Suprapubic skin (tissue), 4 donors: ENCODE measurements at regions not wholly inside any gene's neighbourhood (a gene's known extent, or its start where the extent isn't known, plus 50 kb on each side); places are given as distances from the start of the nearest gene placed in this dataset.

Source experiments
- DNase-seq, 2 donors: peaks; one replicate each; pipeline ENCODE4 v3.0.0-alpha.2; 2019; ENCODE audit warnings: low spot score in 2 of 2
- H3K27ac ChIP-seq: fragments of 200-600 bp; sonication (generic); one replicate; pipeline ENCODE4 v1.5.1; 2019
- H3K27me3 ChIP-seq: fragments of 200-600 bp; sonication (generic); one replicate; pipeline ENCODE4 v1.5.1; 2019
- H3K36me3 ChIP-seq: fragments of 200-600 bp; sonication (generic); one replicate; pipeline ENCODE4 v1.5.1; 2019
- H3K4me1 ChIP-seq: fragments of 200-600 bp; sonication (generic); one replicate; pipeline ENCODE4 v1.5.1; 2019
- H3K4me3 ChIP-seq: fragments of 200-600 bp; sonication (generic); one replicate; pipeline ENCODE4 v1.5.1; 2019; ENCODE audit warnings: mild to moderate bottlenecking
- H3K9me3 ChIP-seq: fragments of 200-600 bp; sonication (generic); one replicate; pipeline ENCODE4 v1.5.1; 2019
- EP300 ChIP-seq: sonication (generic); formaldehyde crosslinking; IDR thresholded peaks from one replicate; pipeline ENCODE4 v1.6.1; 2017; ENCODE audit warnings: antibody characterized with exemption
- POLR2A ChIP-seq, 2 donors: fragments of 450-650 bp; IDR thresholded peaks; one replicate each; pipeline ENCODE4 v1.6.1; 2017; ENCODE audit warnings: antibody characterized with exemption in 2 of 2, mild to moderate bottlenecking in 2 of 2, moderate library complexity in 2 of 2
- POLR2AphosphoS5 ChIP-seq, 3 donors: sonication (generic); formaldehyde crosslinking; IDR thresholded peaks; one replicate each; pipeline ENCODE4 v1.6.1; 2017; ENCODE audit warnings: antibody characterized with exemption in 3 of 3
- WGBS: methylation state at CpG from one replicate; pipeline ENCODE4 v1.1.5; 2018; 5-methylcytosine and 5-hydroxymethylcytosine counted together
- TF ChIP-seq, protein P1 (sequence below), 2 donors: fragments of 200-600 bp in 1 of 2; fragments of 450-650 bp in 1 of 2; sonication (generic) in 1 of 2; IDR thresholded peaks; one replicate each; pipeline ENCODE4 v1.5.1; 2016 to 2019; ENCODE audit warnings: antibody characterized with exemption in 2 of 2, mild to moderate bottlenecking in 1 of 2, moderate library complexity in 1 of 2

DNA sequence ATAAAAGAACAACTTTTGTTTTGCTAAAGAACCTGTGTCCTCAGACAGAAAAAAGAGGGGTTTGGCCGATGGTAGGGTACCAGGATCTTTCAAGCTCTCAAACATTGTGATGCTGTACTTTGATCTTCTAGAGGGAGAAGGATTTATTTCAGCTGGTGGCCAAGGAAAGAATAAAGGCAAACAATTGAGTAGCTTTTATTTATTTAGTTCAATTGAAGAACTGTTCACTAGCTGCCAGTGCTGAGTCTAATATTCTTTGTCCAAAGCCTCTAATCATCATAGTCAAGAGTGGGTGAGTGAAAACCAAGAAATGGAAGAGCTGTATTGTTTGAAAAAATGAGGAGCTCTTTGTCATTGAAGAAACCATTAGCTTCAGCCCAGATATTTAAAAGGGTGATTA lies 138.4 kb downstream of the FAT3 start:
- no peaks in the 10 kb centered on the region for H3K36me3 ChIP-seq
- 79% methylated on average over 1 of the region's 1 CpG for WGBS
- H3K27me3 ChIP-seq, result no peaks in the 10 kb centered on the region
- no peaks in the 10 kb centered on the region for H3K4me1 ChIP-seq
- no peak overlapping the region for H3K27ac ChIP-seq
- DNase-seq, result no peak
- no peaks in the 10 kb centered on the region for H3K9me3 ChIP-seq
- TF ChIP-seq POLR2AphosphoS5 (IDR thresholded peaks at IDR 0.05) (no peak), POLR2A (IDR thresholded peaks at IDR 0.05) (no peak), EP300 (no peak)
- TF ChIP-seq, protein P1, sequence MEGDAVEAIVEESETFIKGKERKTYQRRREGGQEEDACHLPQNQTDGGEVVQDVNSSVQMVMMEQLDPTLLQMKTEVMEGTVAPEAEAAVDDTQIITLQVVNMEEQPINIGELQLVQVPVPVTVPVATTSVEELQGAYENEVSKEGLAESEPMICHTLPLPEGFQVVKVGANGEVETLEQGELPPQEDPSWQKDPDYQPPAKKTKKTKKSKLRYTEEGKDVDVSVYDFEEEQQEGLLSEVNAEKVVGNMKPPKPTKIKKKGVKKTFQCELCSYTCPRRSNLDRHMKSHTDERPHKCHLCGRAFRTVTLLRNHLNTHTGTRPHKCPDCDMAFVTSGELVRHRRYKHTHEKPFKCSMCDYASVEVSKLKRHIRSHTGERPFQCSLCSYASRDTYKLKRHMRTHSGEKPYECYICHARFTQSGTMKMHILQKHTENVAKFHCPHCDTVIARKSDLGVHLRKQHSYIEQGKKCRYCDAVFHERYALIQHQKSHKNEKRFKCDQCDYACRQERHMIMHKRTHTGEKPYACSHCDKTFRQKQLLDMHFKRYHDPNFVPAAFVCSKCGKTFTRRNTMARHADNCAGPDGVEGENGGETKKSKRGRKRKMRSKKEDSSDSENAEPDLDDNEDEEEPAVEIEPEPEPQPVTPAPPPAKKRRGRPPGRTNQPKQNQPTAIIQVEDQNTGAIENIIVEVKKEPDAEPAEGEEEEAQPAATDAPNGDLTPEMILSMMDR (IDR thresholded peaks at IDR 0.05), result no peak
- no peak overlapping the region for H3K4me3 ChIP-seq

DNA sequence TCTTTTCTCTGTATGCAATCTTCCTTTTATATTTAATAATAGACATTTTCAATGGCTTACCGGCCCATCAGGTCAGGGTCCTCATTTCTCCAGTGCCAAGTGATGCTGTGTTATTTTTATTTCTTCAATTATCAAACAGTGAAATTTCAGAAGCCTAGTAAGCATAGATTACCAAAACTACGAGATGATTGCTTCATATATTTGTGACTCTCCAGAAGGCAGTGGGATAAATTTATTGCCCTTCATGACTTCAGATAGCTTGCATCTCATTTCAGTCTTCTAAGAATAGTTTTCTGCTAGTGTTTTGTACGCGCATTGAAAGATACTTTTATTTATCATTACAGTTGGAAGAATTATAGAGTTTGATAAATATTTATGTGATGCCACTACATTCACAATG lies 139.6 kb downstream of the FAT3 start:
- Histone ChIP-seq H3K4me1 (no peaks in the 10 kb centered on the region), H3K27ac (no peak overlapping the region), H3K36me3 (no peaks in the 10 kb centered on the region), H3K4me3 (no peak overlapping the region), H3K9me3 (no peaks in the 10 kb centered on the region), H3K27me3 (no peaks in the 10 kb centered on the region)
- TF ChIP-seq, protein P1 (IDR thresholded peaks at IDR 0.05), result no peak
- TF ChIP-seq EP300 (no peak), POLR2AphosphoS5 (IDR thresholded peaks at IDR 0.05) (no peak), POLR2A (IDR thresholded peaks at IDR 0.05) (no peak)
- 81% methylated on average over 4 of the region's 4 CpGs for WGBS
- no peak for DNase-seq

DNA sequence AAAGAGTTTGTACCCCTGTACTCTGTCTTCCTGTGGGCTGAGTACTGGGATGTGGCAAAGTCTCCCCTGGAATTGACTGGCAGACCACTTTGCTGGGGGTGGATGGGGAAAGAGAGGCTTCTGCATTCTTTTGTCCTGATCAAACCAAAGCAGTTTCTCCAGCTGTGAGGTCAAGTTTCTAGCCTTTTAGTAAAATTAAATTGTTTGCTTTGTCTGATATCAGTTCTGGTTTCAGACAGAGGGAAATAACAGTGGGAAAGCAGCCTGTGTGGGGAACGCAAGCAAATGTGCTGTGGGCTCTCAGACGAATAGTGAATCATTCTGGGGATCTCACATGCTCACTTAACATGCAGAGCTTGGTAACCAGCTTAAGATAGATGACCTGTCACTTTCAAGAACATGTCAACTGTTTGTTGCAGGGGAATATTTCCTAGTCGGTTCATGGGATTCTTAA lies 151.6 kb downstream of the FAT3 start:
- Histone ChIP-seq H3K27ac (no peak overlapping the region), H3K36me3 (no peaks in the 10 kb centered on the region), H3K4me1 (no peaks in the 10 kb centered on the region), H3K27me3 (no peaks in the 10 kb centered on the region), H3K9me3 (no peaks in the 10 kb centered on the region), H3K4me3 (no peak overlapping the region)
- WGBS, result 66% methylated on average over 3 of the region's 3 CpGs
- DNase-seq, result no peak
- TF ChIP-seq POLR2A (IDR thresholded peaks at IDR 0.05) (no peak), EP300 (no peak), POLR2AphosphoS5 (IDR thresholded peaks at IDR 0.05) (no peak)
- TF ChIP-seq, protein P1 (IDR thresholded peaks at IDR 0.05), result no peak

DNA sequence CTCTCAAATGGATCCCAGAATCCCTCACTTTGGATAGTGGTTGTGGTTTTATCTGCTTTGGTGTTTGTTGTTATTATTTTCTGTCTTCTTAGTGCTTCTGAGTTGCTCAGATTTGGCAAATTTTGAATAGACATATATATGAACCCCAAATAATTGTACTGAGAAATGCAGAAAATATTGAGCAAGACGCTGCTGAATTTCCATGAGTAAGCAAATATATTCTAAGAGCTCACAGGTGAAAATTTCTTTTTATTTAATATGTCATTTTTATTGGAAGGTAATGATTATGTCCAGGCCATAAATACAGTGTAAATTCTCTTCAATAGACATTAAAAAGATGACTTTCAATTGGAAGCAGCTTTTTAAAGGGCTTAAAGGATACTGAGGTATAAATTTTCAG lies 152.1 kb downstream of the FAT3 start:
- DNase-seq, result no peak
- H3K27ac ChIP-seq, result no peak overlapping the region
- H3K36me3 ChIP-seq, result no peaks in the 10 kb centered on the region
- no peaks in the 10 kb centered on the region for H3K27me3 ChIP-seq
- TF ChIP-seq, protein P1 (IDR thresholded peaks at IDR 0.05), result no peak
- TF ChIP-seq POLR2AphosphoS5 (IDR thresholded peaks at IDR 0.05) (no peak), POLR2A (IDR thresholded peaks at IDR 0.05) (no peak), EP300 (no peak)
- WGBS, result 95% methylated on average over 1 of the region's 1 CpG
- H3K9me3 ChIP-seq, result no peaks in the 10 kb centered on the region
- no peaks in the 10 kb centered on the region for H3K4me1 ChIP-seq
- no peak overlapping the region for H3K4me3 ChIP-seq

DNA sequence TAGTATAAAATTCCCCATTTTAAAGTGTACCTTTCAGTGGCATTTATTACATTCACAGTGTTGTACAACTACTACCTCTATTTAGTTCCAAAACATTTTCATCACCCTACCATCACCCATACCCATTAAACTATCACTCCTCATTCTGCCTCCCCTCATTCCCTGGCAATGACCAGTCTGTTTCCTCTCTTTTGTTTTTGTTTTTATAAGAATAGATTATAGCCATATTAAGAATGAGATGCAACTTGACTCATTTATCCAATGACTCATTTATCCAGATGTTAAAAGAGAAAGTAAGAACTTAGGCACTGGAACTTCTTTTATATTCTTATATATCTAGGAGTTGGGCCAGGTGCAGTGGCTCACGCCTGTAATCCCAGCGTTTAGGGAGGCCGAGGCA lies 156.3 kb downstream of the FAT3 start:
- H3K27ac ChIP-seq, result no peak overlapping the region
- peaks cover 18% of the 10 kb centered on the region for H3K4me1 ChIP-seq
- no peaks in the 10 kb centered on the region for H3K27me3 ChIP-seq
- no peak for DNase-seq
- no peaks in the 10 kb centered on the region for H3K36me3 ChIP-seq
- no peaks in the 10 kb centered on the region for H3K9me3 ChIP-seq
- TF ChIP-seq POLR2A (IDR thresholded peaks at IDR 0.05) (no peak), POLR2AphosphoS5 (IDR thresholded peaks at IDR 0.05) (no peak), EP300 (no peak)
- TF ChIP-seq, protein P1 (IDR thresholded peaks at IDR 0.05), result no peak
- H3K4me3 ChIP-seq, result no peak overlapping the region
- 71% methylated on average over 3 of the region's 3 CpGs for WGBS
